MCF 10A (cell line): ENCODE measurements at regions not wholly inside any gene's neighbourhood (a gene's known extent, or its start where the extent isn't known, plus 50 kb on each side); places are given as distances from the start of the nearest gene placed in this dataset.

Source experiments
- BruUV-seq: library from RNA; stranded (reverse); fragments of 400-500 nt; replicated peaks from 2 replicates; lab custom pipeline; 2021; lab: Mats Ljungman, UMichigan
- CTCF ChIA-PET: fragments of 300-600 bp; sonication (Branson Sonifier 250); formaldehyde crosslinking; extraction: SDS; loops from one replicate; lab custom pipeline; 2021; ENCODE audit warnings: antibody characterized with exemption, inconsistent platforms; lab: Yijun Ruan, JAX
- POLR2A ChIA-PET: fragments of 300-600, 350-650 bp; sonication (Branson Sonifier 250); formaldehyde crosslinking; extraction: SDS; loops from one replicate; lab custom pipeline; 2020; ENCODE audit warnings: antibody characterized with exemption, inconsistent platforms; lab: Yijun Ruan, JAX
- DNase-seq: peaks from one replicate; pipeline ENCODE4 v3.0.0-alpha.2; 2018; ENCODE audit not compliant: unreplicated experiment
- H3K27ac Mint-ChIP-seq: one replicate; pipeline ENCODE4 v1.8.0; 2022; ENCODE audit warnings: mild to moderate bottlenecking, low read depth, mixed read lengths; ENCODE audit not compliant: unreplicated experiment
- H3K27me3 Mint-ChIP-seq: one replicate; pipeline ENCODE4 v1.8.0; 2022; ENCODE audit warnings: mixed read lengths; ENCODE audit not compliant: insufficient read depth, unreplicated experiment
- H3K36me3 Mint-ChIP-seq: one replicate; pipeline ENCODE4 v1.8.0; 2022; ENCODE audit warnings: mild to moderate bottlenecking, moderate library complexity, mixed read lengths; ENCODE audit not compliant: insufficient read depth, unreplicated experiment
- H3K4me1 Mint-ChIP-seq: one replicate; pipeline ENCODE4 v1.8.0; 2022; ENCODE audit warnings: mixed read lengths; ENCODE audit not compliant: insufficient read depth, unreplicated experiment
- H3K4me3 Mint-ChIP-seq: one replicate; pipeline ENCODE4 v1.8.0; 2022; ENCODE audit warnings: mild to moderate bottlenecking, moderate library complexity, mixed read lengths; ENCODE audit not compliant: unreplicated experiment
- H3K9me3 Mint-ChIP-seq: one replicate; pipeline ENCODE4 v1.8.0; 2022; ENCODE audit warnings: mixed read lengths; ENCODE audit not compliant: unreplicated experiment
- CTCF ChIP-seq: fragments of 200-600 bp; IDR thresholded peaks from one replicate; pipeline ENCODE4 v1.8.0; 2022; ENCODE audit warnings: antibody characterized with exemption, mild to moderate bottlenecking; ENCODE audit not compliant: unreplicated experiment
- intact Hi-C: fragments of 100-400 bp; cut with micrococcal nuclease; formaldehyde crosslinking; loops from 2 replicates; pipeline ENCODE4 v1.14.1; 2022

- Mint-ChIP-seq H3K4me1 (peaks cover 7% of the 10 kb centered on the region), H3K4me3 (no peak overlapping the region), H3K27ac (no peak overlapping the region), H3K36me3 (no peaks in the 10 kb centered on the region), H3K9me3 (no peaks in the 10 kb centered on the region), H3K27me3 (no peaks in the 10 kb centered on the region)
- peak; percentile 24 for DNase-seq
- TF ChIP-seq CTCF = no peak
- ChIA-PET CTCF (interaction anchor here (0.6 to 2.5 kb wide), 13 partner anchors 9 to 1248 kb away, joined by 3 to 32 read pairs (median 4); no protein-coding TSS in a partner anchor), POLR2A (interaction anchor here (0.6 to 1.2 kb wide), 7 partner anchors 13 to 1402 kb away, joined by 3 to 5 read pairs (median 4); no protein-coding TSS in a partner anchor)
- intact Hi-C loops = no loop called here
- no TSS peak for BruUV-seq
These were observed 309.2 kb downstream of the HLX start for GRCh38 chr1:221188458-221188857.

- no TSS peak for BruUV-seq
- DNase-seq = no peak
- ChIA-PET POLR2A (interaction anchor here (0.6 kb wide), 1 partner anchor 663 kb away, joined by 3 read pairs; no protein-coding TSS in a partner anchor), CTCF (interaction anchor here (1.0 kb wide), 1 partner anchor 14 kb away, joined by 4 read pairs; no protein-coding TSS in a partner anchor)
- Mint-ChIP-seq H3K27ac (no peak overlapping the region), H3K4me1 (peaks cover 7% of the 10 kb centered on the region), H3K36me3 (no peaks in the 10 kb centered on the region), H3K4me3 (no peak overlapping the region), H3K27me3 (no peaks in the 10 kb centered on the region), H3K9me3 (no peaks in the 10 kb centered on the region)
- TF ChIP-seq CTCF = no peak
- intact Hi-C loops = no loop called here
These were observed 311.0 kb downstream of the HLX start for GRCh38 chr1:221190249-221190648.

- no TSS peak for BruUV-seq
- Mint-ChIP-seq H3K9me3 (no peaks in the 10 kb centered on the region), H3K27ac (no peak overlapping the region), H3K36me3 (no peaks in the 10 kb centered on the region), H3K4me3 (no peak overlapping the region), H3K27me3 (no peaks in the 10 kb centered on the region), H3K4me1 (peaks cover 7% of the 10 kb centered on the region)
- intact Hi-C loops = no loop called here
- no peak for TF ChIP-seq CTCF
- ChIA-PET POLR2A (no interaction called here), CTCF (interaction anchor here (0.6 to 3.0 kb wide), 6 partner anchors 10 to 244 kb away, joined by 3 to 29 read pairs (median 3); no protein-coding TSS in a partner anchor)
- no peak for DNase-seq
These were observed 312.8 kb downstream of the HLX start for GRCh38 chr1:221192055-221192454.

GRCh38 chr1:221200464-221200863, 321.2 kb downstream of the HLX start:
- POLR2A ChIA-PET = no interaction called here
- no peak overlapping the region for H3K4me3 Mint-ChIP-seq
- no peak for DNase-seq
- no peak for TF ChIP-seq CTCF
- CTCF ChIA-PET = interaction anchor here (0.6 to 7.4 kb wide), 13 partner anchors 63 to 1236 kb away, joined by 3 to 150 read pairs (median 4); partner anchors contain the start of gene HLX
- no peaks in the 10 kb centered on the region for H3K36me3 Mint-ChIP-seq
- peaks cover 6% of the 10 kb centered on the region for H3K4me1 Mint-ChIP-seq
- intact Hi-C loops = loop anchor here (5.0 to 10.0 kb wide), 2 partner anchors 237 to 1254 kb away; no protein-coding TSS in a partner anchor
- no TSS peak for BruUV-seq
- H3K27me3 Mint-ChIP-seq = no peaks in the 10 kb centered on the region
- H3K27ac Mint-ChIP-seq = no peak overlapping the region
- peaks cover 7% of the 10 kb centered on the region for H3K9me3 Mint-ChIP-seq
